Keratinocyte (primary cell): ENCODE measurements at regions not wholly inside any gene's neighbourhood (a gene's known extent, or its start where the extent isn't known, plus 50 kb on each side); places are given as distances from the start of the nearest gene placed in this dataset.

Experiments used
- EZH2 ChIP-seq: IDR thresholded peaks from one replicate; pipeline ENCODE4 v1.6.1; 2012; ENCODE audit warnings: inconsistent platforms, mild to moderate bottlenecking, low read length, moderate library complexity
- TF ChIP-seq, protein P1 (sequence below), 3 experiments: IDR thresholded peaks in 1 of 3; conservative IDR thresholded peaks in 1 of 3; optimal IDR thresholded peaks in 1 of 3; 2 replicates in 2 of 3; 3 replicates in 1 of 3; pipeline versions ENCODE3 to v1.5.1; 2011; ENCODE audit warnings: low read length in 3 of 3, mild to moderate bottlenecking in 3 of 3, moderate library complexity in 2 of 3, control low read depth in 1 of 3, inconsistent platforms in 1 of 3; ENCODE audit not compliant: insufficient read depth in 2 of 3; ENCODE audit errors: extremely low read depth in 1 of 3

DNA sequence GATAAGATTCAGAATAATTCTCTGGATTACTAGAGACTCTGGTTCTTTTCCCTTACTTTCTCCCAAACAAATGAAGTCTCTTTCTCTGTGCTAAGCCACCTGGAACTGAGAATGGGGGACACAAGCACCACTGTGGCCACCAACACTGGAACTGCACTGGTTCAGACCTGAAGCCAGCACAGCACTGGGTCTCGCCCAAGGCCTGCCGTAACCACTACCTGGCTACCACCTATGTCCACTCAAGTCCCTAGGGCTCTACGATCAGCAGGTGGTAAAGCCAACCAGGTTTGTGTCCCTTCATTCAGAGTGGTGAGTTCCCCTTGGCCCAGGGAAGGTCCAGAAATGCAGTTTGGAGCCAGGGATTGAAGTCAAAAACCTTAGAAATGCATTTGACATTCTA is 626.2 kb downstream of the DIAPH3 start:
- TF ChIP-seq, protein P1, sequence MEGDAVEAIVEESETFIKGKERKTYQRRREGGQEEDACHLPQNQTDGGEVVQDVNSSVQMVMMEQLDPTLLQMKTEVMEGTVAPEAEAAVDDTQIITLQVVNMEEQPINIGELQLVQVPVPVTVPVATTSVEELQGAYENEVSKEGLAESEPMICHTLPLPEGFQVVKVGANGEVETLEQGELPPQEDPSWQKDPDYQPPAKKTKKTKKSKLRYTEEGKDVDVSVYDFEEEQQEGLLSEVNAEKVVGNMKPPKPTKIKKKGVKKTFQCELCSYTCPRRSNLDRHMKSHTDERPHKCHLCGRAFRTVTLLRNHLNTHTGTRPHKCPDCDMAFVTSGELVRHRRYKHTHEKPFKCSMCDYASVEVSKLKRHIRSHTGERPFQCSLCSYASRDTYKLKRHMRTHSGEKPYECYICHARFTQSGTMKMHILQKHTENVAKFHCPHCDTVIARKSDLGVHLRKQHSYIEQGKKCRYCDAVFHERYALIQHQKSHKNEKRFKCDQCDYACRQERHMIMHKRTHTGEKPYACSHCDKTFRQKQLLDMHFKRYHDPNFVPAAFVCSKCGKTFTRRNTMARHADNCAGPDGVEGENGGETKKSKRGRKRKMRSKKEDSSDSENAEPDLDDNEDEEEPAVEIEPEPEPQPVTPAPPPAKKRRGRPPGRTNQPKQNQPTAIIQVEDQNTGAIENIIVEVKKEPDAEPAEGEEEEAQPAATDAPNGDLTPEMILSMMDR (optimal IDR thresholded peaks at IDR 0.05 in 1 of 3, IDR thresholded peaks at IDR 0.05 in 1 of 3, conservative IDR thresholded peaks at IDR 0.05 in 1 of 3; ENCODE audit: extremely low read depth in 1 of 3, insufficient read depth in 2 of 3, low read length in 3 of 3) = no peak
- no peak for TF ChIP-seq EZH2
